Bone marrow (tissue), 2 donors: ENCODE measurements at regions not wholly inside any gene's neighbourhood (a gene's known extent, or its start where the extent isn't known, plus 50 kb on each side); places are given as distances from the start of the nearest gene placed in this dataset.
"Not testable (repeated sequence)": the region's sequence is repeated elsewhere in the genome, so short reads cannot be mapped to it uniquely, and the experiment has no call there.

Experiments
- DNase-seq, 2 donors: peaks; one replicate each; lab custom pipeline; 2025; lab: John Stamatoyannopoulos, UW

DNA sequence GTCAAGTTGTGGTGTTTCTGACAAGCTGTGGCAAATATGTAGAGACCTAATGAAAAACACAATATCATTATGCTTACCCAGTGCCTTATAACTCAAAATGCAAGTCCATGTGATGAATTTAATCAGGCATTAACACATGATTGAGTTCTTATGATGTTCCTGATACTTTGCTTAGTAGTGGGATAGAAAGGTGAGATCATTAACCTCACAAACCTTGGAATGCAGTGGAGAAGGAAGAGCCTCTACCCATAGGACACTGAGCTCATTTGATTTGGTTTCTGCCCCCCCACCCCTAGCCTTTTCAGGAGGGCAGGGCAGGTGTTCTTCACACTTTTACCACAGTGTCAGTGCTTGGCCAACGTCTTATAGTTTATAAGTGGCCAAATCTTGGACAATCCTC is 683.6 kb upstream of the CPEB2 start:
- no peak for DNase-seq

- no peak for DNase-seq
These were observed 680.6 kb upstream of the CPEB2 start for GRCh38 chr4:14321723-14322122.

- DNase-seq, result no peak
These were observed 679.1 kb upstream of the CPEB2 start for GRCh38 chr4:14323191-14323590.

DNA sequence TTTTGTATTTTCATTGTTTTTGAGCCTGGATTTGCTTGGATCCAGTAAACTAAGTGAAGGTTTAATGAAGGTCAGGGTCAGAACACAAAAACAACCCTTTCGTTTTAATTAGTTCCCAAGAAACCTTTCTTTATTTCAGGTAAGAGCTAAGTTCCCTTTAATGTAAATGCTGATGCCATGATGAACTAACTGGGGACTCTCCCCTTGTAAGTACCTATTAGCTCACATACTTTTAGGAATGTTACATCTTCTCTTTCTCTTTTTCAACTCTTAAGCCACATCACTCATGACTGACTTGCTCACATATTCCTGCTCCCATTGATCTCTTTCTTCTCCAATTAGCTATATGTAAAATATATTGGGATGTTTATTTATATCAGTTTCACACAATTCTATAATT is 673.1 kb upstream of the CPEB2 start:
- no peak for DNase-seq

DNA sequence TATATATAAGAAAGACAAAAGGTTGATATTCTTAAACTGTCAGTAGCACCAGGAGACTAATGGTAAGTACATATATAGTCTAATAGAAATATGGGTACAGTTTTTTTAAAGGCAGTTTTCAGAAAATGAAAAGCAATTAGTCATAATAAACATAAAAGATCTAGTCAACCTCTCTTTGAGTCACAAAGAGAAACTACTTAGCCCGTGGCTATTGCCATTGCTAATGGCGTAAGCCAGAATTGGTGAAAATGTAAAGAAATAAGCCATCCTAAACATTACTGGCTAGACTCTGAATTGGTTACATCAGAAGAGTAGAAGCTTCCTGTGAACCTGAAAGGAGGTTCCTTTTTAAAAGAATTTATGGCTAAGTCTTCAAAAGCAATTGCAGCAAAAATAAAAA is 668.7 kb upstream of the CPEB2 start:
- no peak for DNase-seq

DNA sequence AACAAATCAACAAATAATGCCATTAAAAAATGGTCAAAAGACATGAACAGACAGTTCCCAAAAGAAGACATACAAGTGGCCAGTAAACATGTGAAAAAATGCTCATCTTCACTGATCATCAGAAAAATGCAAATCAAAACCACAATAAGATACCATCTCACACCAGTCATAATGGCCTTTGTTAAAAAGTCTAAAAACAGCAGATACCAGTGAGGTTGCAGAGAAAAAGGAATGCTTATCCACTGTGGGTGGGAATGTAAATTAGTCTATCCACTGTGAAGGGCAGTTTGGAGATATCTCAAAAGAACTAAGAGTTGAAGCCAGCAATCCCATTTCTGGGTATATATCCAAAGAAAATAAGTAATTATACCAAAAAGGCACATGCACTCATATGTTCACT is 668.1 kb upstream of the CPEB2 start:
- DNase-seq, result no peak

DNA sequence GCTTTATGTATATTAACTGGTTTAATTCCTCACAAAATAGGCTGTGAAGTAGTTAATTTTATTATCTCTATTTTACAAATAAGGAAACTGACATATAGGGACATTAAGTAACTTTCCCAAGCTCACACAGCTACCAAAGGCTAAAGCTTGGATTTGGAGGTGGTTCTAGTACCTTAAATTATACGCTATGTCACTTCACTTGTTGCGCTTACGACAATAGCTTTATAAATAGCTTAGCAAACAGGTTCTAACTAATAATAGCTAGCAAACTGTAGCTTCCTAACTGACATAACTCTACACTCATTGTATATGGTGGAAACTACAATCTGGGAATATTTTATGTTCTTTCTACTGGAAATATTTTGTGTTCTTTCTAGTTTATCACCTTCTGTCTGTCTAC is 666.4 kb upstream of the CPEB2 start:
- no peak for DNase-seq

DNA sequence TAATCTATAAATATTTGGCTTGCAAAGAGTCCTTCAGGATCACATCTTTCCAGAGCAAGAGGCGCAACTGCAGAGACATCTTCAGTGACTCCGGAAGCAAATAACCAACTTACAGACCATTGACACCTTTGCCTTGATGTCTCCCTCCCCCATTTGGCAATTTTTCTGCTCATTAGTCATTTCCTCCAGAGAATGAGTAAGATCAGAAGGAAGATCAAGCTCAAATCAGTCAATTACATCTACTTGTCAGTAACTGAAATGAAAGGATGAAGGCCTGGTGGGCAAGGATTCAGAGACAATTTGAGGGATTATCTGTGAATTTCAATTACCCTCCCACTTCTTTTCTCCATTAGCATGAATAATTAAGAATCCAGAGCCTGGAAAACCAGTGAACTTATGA is 665.6 kb upstream of the CPEB2 start:
- no peak for DNase-seq

- no peak for DNase-seq
These were observed 664.2 kb upstream of the CPEB2 start for GRCh38 chr4:14337892-14338584.

GRCh38 chr4:14338585-14339265 is 663.6 kb upstream of the CPEB2 start:
- no peak for DNase-seq

DNA sequence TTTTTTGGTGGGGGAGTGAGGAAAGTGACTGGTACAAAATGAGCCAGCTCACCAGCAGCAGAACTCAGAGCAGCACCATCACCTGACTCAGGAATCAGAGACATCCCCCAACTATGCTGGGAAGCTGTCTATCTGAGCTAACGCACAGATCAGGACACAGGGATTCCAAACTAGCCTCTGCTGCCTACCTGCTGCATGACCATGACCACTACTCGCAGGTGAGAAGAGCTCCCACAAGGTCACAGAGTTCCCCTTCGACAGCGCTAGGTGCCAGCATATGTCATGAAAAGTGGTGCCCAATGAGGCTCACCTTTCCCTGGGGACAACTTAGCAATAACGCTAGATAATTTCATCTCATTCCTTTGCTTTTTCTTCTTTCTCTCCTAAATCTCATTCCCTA is 662.6 kb upstream of the CPEB2 start:
- no peak for DNase-seq

DNA sequence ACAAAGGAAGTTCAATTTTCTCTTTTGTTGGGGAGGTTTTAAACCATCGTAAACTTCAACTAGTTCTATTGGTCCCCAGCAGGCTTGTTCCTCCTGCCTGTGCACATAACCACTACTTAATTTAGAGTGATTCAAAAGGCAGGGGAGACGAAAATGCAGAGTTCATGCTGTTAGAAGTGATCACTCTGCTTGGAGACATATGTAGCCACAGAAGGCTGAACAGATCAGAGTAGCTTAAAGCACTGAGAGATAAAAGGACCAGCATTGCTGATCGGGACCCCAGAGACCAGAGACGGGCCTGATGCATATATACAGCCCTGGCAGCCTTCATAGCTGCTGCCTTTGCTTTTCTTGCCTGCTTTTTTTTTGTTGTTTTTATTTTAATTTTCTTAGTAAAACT is 662.0 kb upstream of the CPEB2 start:
- DNase-seq, result no peak

DNA sequence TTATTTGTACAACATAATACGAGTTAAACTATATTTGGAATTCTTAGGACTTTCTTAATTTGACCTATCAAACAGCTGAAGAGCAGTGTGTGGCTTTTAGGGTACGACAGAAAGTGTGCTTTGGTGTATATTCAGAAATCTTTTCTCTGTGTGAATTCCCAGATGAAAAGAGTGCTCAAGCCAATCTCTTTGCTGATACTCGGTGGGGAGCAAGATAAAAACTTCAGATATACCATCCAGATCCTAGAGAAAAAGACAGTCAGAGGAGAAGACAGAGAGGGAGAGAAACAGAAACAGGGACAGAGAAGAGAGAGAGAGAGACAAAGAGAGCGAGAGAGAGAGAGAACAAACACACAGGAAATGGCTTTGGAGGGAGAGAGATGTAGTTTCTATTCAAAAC is 658.3 kb upstream of the CPEB2 start:
- DNase-seq, result no peak

DNA sequence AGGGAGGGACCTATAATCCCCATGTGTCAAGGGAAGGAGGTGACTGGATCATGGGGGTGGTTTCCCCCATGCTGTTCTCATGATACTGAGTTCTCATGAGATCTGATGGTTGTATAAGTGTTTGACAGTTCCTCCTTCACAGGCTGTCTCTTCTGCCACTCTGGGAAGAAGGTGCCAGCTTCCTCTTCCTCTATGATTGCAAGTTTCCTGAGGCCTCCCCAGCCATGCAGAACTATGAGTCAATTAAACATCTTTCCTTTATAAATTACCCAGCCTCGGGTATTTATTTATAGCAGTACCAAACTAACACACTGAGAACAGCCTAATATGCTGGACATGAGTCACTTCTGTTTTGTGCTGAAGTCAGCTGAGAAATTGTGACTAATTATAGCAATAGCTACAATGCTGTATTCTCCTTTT is 656.9 kb upstream of the CPEB2 start:
- no peak for DNase-seq

DNA sequence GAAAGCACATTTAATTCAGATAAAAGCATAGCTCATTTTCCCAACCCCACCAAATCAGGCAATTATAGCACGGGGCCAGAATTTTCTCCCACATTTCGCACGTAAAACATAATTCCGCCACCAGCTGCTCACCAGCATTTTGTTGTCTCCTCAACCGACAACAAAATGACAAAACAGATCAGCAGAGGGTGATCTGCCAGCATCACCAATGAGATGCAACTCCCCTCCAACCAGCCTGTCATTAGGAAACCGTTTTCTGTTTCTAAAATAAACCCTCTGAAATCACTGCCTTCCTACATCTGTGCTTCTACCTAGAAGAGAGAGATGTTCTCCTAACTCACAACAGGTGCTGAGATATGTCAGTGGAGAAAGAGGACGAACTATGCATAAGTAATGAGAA is 654.8 kb upstream of the CPEB2 start:
- no peak for DNase-seq

- no peak for DNase-seq
These were observed 653.8 kb upstream of the CPEB2 start for GRCh38 chr4:14348506-14348905.

DNA sequence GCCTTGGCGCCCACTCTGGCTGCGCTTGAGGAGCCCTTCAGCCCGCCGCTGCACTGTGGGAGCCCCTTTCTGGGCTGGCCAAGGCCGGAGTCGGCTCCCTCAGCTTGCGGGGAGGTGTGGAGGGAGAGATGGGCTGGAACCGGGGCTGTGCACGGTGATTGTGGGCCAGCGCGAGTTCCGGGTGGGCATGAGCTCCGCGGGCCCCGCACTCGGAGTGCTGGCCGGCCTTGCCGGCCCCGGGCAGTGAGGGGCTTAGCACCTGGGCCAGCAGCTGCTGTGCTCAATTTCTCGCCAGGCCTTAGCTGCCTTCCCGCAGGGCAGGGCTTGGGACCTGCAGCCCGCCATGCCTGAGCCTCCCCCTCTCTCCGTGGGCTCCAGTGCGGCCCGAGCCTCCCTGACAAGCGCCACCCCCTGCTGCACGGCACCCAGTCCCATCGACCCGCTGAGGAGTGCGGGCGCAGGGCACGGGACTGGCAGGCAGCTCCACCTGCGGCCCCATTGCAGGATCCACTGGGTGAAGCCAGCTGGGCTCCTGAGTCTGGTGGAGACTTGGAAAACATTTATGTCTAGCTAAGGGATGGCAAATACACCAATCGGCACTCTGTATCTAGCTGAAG is 643.6 kb upstream of the CPEB2 start:
- not testable (repeated sequence) for DNase-seq

- DNase-seq, result no peak
These were observed 642.3 kb upstream of the CPEB2 start for GRCh38 chr4:14359991-14360390.

DNA sequence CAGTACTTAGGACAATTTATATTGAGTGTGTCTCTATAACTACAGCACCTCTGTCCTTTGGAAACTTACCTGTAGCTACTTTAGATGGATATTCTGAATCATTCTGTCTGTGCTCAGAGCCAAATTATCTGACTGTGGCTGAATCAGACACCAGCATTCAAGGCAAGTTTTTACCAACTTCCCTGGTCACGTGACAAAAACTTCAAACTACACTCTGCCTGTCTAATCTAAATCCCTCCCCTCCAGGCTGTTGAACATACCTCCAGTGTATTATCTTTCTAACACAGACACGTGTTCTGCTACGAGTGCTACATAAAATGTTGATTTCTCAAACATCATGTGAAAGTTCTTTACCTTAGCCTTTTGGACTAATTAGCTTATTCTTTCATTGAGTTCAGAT is 641.2 kb upstream of the CPEB2 start:
- no peak for DNase-seq

- no peak for DNase-seq
These were observed 639.9 kb upstream of the CPEB2 start for GRCh38 chr4:14362385-14362784.

GRCh38 chr4:14364953-14365536 is 637.2 kb upstream of the CPEB2 start:
- DNase-seq, result no peak

DNA sequence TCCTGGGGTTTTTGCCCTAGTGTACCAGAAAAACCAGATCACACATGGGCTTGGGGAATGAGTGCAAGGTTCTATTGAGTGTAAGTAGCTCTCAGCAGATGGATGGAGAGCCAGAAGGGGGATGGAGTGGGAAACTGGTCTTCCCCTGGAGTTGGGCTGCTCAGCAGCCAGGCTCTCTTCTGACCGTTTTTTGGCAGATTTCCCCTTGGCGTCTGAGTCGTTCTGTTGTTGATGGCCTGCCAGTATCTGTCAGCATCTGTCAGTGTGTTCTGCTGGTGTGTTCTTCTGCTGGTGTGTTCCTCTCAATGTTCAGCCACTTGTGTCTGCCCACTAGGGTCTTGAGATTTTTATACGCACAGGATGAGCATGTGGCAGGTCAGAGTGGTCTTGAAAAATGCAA is 633.9 kb upstream of the CPEB2 start:
- no peak for DNase-seq

DNA sequence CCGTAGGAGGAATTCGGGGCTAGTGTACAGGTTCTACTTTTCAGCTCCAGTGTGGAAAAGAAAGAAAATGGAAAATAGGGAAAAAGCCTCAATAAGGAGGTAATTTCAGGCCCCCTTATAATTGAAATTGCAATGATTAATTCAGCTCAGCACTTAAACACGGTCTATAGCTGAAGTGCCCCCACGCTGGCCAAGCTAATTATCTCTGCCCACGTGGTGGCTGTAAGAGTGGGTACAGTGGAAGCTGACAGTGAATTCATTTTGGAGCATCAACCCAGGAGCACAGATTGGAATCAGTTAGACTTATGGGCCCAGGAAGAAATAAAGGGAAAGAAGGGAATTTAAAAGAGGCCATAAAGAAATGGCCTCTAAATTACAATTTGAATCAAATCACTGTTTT is 631.1 kb upstream of the CPEB2 start:
- DNase-seq, result no peak
